Left ventricle myocardium inferior (tissue), 1 donor: ENCODE measurements at regions not wholly inside any gene's neighbourhood (a gene's known extent, or its start where the extent isn't known, plus 50 kb on each side); places are given as distances from the start of the nearest gene placed in this dataset.

Source experiments
- DNase-seq: peaks from one replicate; pipeline ENCODE4 v3.0.0-alpha.2; 2020
- H3K27ac ChIP-seq: fragments of 200-600 bp; replicated peaks from 2 replicates; pipeline ENCODE4 v1.8.0; 2021
- H3K27me3 ChIP-seq: fragments of 200-600 bp; 2 replicates; pipeline ENCODE4 v1.8.0; 2021; ENCODE audit warnings: low read depth
- H3K36me3 ChIP-seq: fragments of 200-600 bp; 2 replicates; pipeline ENCODE4 v1.8.0; 2021
- H3K4me1 ChIP-seq: fragments of 200-600 bp; 2 replicates; pipeline ENCODE4 v1.8.0; 2021
- H3K4me3 ChIP-seq: fragments of 200-600 bp; 2 replicates; pipeline ENCODE4 v1.8.0; 2021; ENCODE audit warnings: mild to moderate bottlenecking, moderate library complexity
- H3K9me3 ChIP-seq: fragments of 200-600 bp; replicated peaks from 2 replicates; pipeline ENCODE4 v1.8.0; 2021
- CTCF ChIP-seq: fragments of 200-600 bp; IDR thresholded peaks from 2 replicates; pipeline ENCODE4 v1.8.0; 2021; ENCODE audit warnings: antibody characterized with exemption, mild to moderate bottlenecking, borderline replicate concordance
- intact Hi-C: fragments of 100-400 bp; cut with micrococcal nuclease; formaldehyde crosslinking; loops from one replicate; pipeline ENCODE4 v1.11.0; 2022
- donor health status: DM: no; HTN: yes; CAD: no; lungs with severe emphysema.

- TF ChIP-seq CTCF = no peak
- peaks cover 32% of the 10 kb centered on the region for H3K4me1 ChIP-seq
- no peak for DNase-seq
- no peak overlapping the region for H3K27ac ChIP-seq
- H3K9me3 ChIP-seq = no peaks in the 10 kb centered on the region
- H3K4me3 ChIP-seq = no peak overlapping the region
- intact Hi-C loops = no loop called here
- H3K27me3 ChIP-seq = no peaks in the 10 kb centered on the region
- H3K36me3 ChIP-seq = no peaks in the 10 kb centered on the region
Measured at GRCh38 chr12:42762395-42762925, 172.9 kb upstream of the PRICKLE1 start.

- Histone ChIP-seq H3K4me3 (no peak overlapping the region), H3K36me3 (no peaks in the 10 kb centered on the region), H3K4me1 (peaks cover 32% of the 10 kb centered on the region), H3K27ac (no peak overlapping the region), H3K27me3 (no peaks in the 10 kb centered on the region), H3K9me3 (no peaks in the 10 kb centered on the region)
- intact Hi-C loops = no loop called here
- no peak for TF ChIP-seq CTCF
- no peak for DNase-seq
Measured at GRCh38 chr12:42761601-42762350, 172.2 kb upstream of the PRICKLE1 start.

- DNase-seq = no peak
- Histone ChIP-seq H3K27ac (no peak overlapping the region), H3K9me3 (no peaks in the 10 kb centered on the region), H3K27me3 (no peaks in the 10 kb centered on the region), H3K4me1 (peaks cover 32% of the 10 kb centered on the region), H3K36me3 (no peaks in the 10 kb centered on the region), H3K4me3 (no peak overlapping the region)
- intact Hi-C loops = no loop called here
- TF ChIP-seq CTCF = no peak
Measured at GRCh38 chr12:42761086-42761485, 171.5 kb upstream of the PRICKLE1 start.

- no peaks in the 10 kb centered on the region for H3K9me3 ChIP-seq
- no peaks in the 10 kb centered on the region for H3K27me3 ChIP-seq
- no peak for TF ChIP-seq CTCF
- peaks cover 32% of the 10 kb centered on the region for H3K4me1 ChIP-seq
- H3K27ac ChIP-seq = peak overlapping the region; percentile 20
- H3K4me3 ChIP-seq = no peak overlapping the region
- no peaks in the 10 kb centered on the region for H3K36me3 ChIP-seq
- intact Hi-C loops = no loop called here
- DNase-seq = no peak
Measured at GRCh38 chr12:42760550-42760949, 171.0 kb upstream of the PRICKLE1 start.

GRCh38 chr12:42759622-42760273 lies 170.2 kb upstream of the PRICKLE1 start:
- Histone ChIP-seq H3K4me3 (no peak overlapping the region), H3K27ac (peak overlapping the region; percentile 24), H3K4me1 (peaks cover 32% of the 10 kb centered on the region), H3K9me3 (no peaks in the 10 kb centered on the region), H3K36me3 (no peaks in the 10 kb centered on the region), H3K27me3 (no peaks in the 10 kb centered on the region)
- peak; percentile 71 for DNase-seq
- intact Hi-C loops = no loop called here
- no peak for TF ChIP-seq CTCF
